H9 (cell line): ENCODE measurements at regions not wholly inside any gene's neighbourhood (a gene's known extent, or its start where the extent isn't known, plus 50 kb on each side); places are given as distances from the start of the nearest gene placed in this dataset.

Experiments used
- DNase-seq: peaks from one replicate; pipeline ENCODE4 v3.0.0-alpha.2; 2017
- H2AFZ ChIP-seq: one replicate; pipeline ENCODE4 v1.6.1; 2013; ENCODE audit warnings: mild to moderate bottlenecking, low read length, control low read depth, moderate library complexity
- H2AK5ac ChIP-seq: 2 replicates; pipeline ENCODE4 v1.6.1; 2013; ENCODE audit warnings: low read length, control low read depth, mixed read lengths; ENCODE audit not compliant: insufficient read length
- H2BK120ac ChIP-seq: one replicate; pipeline ENCODE4 v1.6.1; 2013; ENCODE audit warnings: low read depth, mild to moderate bottlenecking, low read length, control low read depth, inconsistent platforms; ENCODE audit not compliant: poor library complexity, severe bottlenecking
- H2BK12ac ChIP-seq: 2 replicates; pipeline ENCODE4 v1.6.1; 2013; ENCODE audit warnings: low read length, control low read depth, mixed read lengths, low read depth; ENCODE audit not compliant: insufficient read length
- H2BK15ac ChIP-seq: 2 replicates; pipeline ENCODE4 v1.6.1; 2013; ENCODE audit warnings: low read depth, low read length, control low read depth
- H2BK20ac ChIP-seq: one replicate; pipeline ENCODE4 v1.6.1; 2013; ENCODE audit warnings: low read depth, mild to moderate bottlenecking, low read length, control low read depth, inconsistent platforms; ENCODE audit not compliant: poor library complexity, severe bottlenecking
- H2BK5ac ChIP-seq: 2 replicates; pipeline ENCODE4 v1.6.1; 2013; ENCODE audit warnings: low read length, control low read depth, mixed read lengths; ENCODE audit not compliant: insufficient read length
- H3K14ac ChIP-seq: 2 replicates; pipeline ENCODE4 v1.6.1; 2013; ENCODE audit warnings: low read length, control low read depth; ENCODE audit not compliant: insufficient read depth
- H3K18ac ChIP-seq: 2 replicates; pipeline ENCODE4 v1.6.1; 2013; ENCODE audit warnings: low read depth, mild to moderate bottlenecking, mixed read lengths, low read length, control low read depth; ENCODE audit not compliant: insufficient read length
- H3K23ac ChIP-seq: 2 replicates; pipeline ENCODE4 v1.6.1; 2013; ENCODE audit warnings: low read length, control low read depth, mixed read lengths, low read depth; ENCODE audit not compliant: insufficient read length
- H3K23me2 ChIP-seq: 2 replicates; pipeline ENCODE4 v1.6.1; 2013; ENCODE audit warnings: low read depth, mild to moderate bottlenecking, mixed read lengths, low read length, control low read depth; ENCODE audit not compliant: insufficient read length, poor library complexity, severe bottlenecking
- H3K27ac ChIP-seq: 2 replicates; pipeline ENCODE4 v1.5.1; 2013; ENCODE audit warnings: low read length, control low read depth, mixed read lengths, low read depth; ENCODE audit not compliant: insufficient read length
- H3K27me3 ChIP-seq: 2 replicates; pipeline ENCODE4 v1.6.1; 2013; ENCODE audit warnings: low read length, control low read depth, inconsistent platforms; ENCODE audit not compliant: insufficient read depth
- H3K4ac ChIP-seq: 2 replicates; pipeline ENCODE4 v1.6.1; 2013; ENCODE audit warnings: low read depth, mild to moderate bottlenecking, control low read depth, inconsistent platforms, low read length, moderate library complexity
- H3K4me1 ChIP-seq: 2 replicates; pipeline ENCODE4 v1.6.1; 2013; ENCODE audit warnings: low read length, control low read depth, inconsistent platforms; ENCODE audit not compliant: insufficient read depth
- H3K4me2 ChIP-seq: 2 replicates; pipeline ENCODE4 v1.6.1; 2013; ENCODE audit warnings: low read length, control low read depth, mixed read lengths; ENCODE audit not compliant: insufficient read length, insufficient read depth
- H3K56ac ChIP-seq: 2 replicates; pipeline ENCODE4 v1.6.1; 2013; ENCODE audit warnings: low read depth, mild to moderate bottlenecking, mixed read lengths, low read length, control low read depth; ENCODE audit not compliant: insufficient read length
- H3K79me1 ChIP-seq: 2 replicates; pipeline ENCODE4 v1.6.1; 2013; ENCODE audit warnings: low read depth, mild to moderate bottlenecking, moderate library complexity, low read length, control low read depth, inconsistent platforms; ENCODE audit not compliant: insufficient read depth, poor library complexity, severe bottlenecking
- H3K79me2 ChIP-seq: 2 replicates; pipeline ENCODE4 v1.6.1; 2013; ENCODE audit warnings: low read length, control low read depth, inconsistent platforms; ENCODE audit not compliant: insufficient read depth
- H3K9ac ChIP-seq: 2 replicates; pipeline ENCODE4 v1.6.1; 2013; ENCODE audit warnings: low read length, control low read depth, mixed read lengths; ENCODE audit not compliant: insufficient read length; ENCODE audit errors: extremely low read depth
- H3K9me3 ChIP-seq: one replicate; pipeline ENCODE4 v1.6.1; 2013; ENCODE audit warnings: low read depth, low read length, inconsistent platforms; ENCODE audit not compliant: control insufficient read depth
- H3T11ph ChIP-seq: one replicate; pipeline ENCODE4 v1.6.1; 2013; ENCODE audit warnings: mild to moderate bottlenecking, low read length, control low read depth, inconsistent platforms
- H4K20me1 ChIP-seq: one replicate; pipeline ENCODE4 v1.6.1; 2013; ENCODE audit not compliant: control insufficient read depth, insufficient read length, insufficient read depth
- H4K5ac ChIP-seq: 2 replicates; pipeline ENCODE4 v1.6.1; 2013; ENCODE audit warnings: low read depth, mild to moderate bottlenecking, mixed read lengths, low read length, control low read depth; ENCODE audit not compliant: insufficient read length
- H4K8ac ChIP-seq: replicated peaks from 2 replicates; pipeline ENCODE4 v1.6.1; 2013; ENCODE audit warnings: low read length, control low read depth, mixed read lengths, low read depth; ENCODE audit not compliant: insufficient read length
- H4K91ac ChIP-seq: 2 replicates; pipeline ENCODE4 v1.6.1; 2013; ENCODE audit warnings: low read depth, mild to moderate bottlenecking, moderate library complexity, mixed read lengths, low read length, control low read depth; ENCODE audit not compliant: insufficient read length
- H3K27ac Mint-ChIP-seq, 3 experiments: 2 replicates in 2 of 3; 3 replicates in 1 of 3; pipeline ENCODE4 v1.8.0; 2020 to 2021; ENCODE audit warnings: mixed read lengths in 3 of 3, mild to moderate bottlenecking in 1 of 3, moderate library complexity in 1 of 3
- H3K27me3 Mint-ChIP-seq: 2 replicates; pipeline ENCODE4 v1.8.0; 2021; ENCODE audit warnings: low read depth, mild to moderate bottlenecking, moderate library complexity, mixed read lengths
- H3K36me3 Mint-ChIP-seq, 3 experiments: 2 replicates in 2 of 3; 3 replicates in 1 of 3; pipeline ENCODE4 v1.8.0; 2020 to 2021; ENCODE audit warnings: low read depth in 3 of 3, mixed read lengths in 3 of 3; ENCODE audit not compliant: insufficient read depth in 1 of 3
- H3K4me1 Mint-ChIP-seq, 2 experiments: 2 replicates each; pipeline ENCODE4 v1.8.0; 2020; ENCODE audit warnings: mixed read lengths in 2 of 2
- H3K4me3 Mint-ChIP-seq, 2 experiments: 2 replicates in 1 of 2; 3 replicates in 1 of 2; pipeline ENCODE4 v1.8.0; 2020 to 2021; ENCODE audit warnings: mild to moderate bottlenecking in 2 of 2, mixed read lengths in 2 of 2, moderate library complexity in 1 of 2
- H3K9me3 Mint-ChIP-seq, 2 experiments: 2 replicates in 1 of 2; 3 replicates in 1 of 2; pipeline ENCODE4 v1.8.0; 2020; ENCODE audit warnings: mild to moderate bottlenecking in 2 of 2, mixed read lengths in 2 of 2, moderate library complexity in 1 of 2
- WGBS: extraction: QIAGEN DNeasy Blood & Tissue Kit; methylation state at CpG from one replicate; pipeline ENCODE4 v1.1.7; 2013; ENCODE audit warnings: missing lambda C conversion rate, low lambda C conversion rate, mixed read lengths; ENCODE audit not compliant: insufficient read length; ENCODE audit errors: extremely low coverage; 5-methylcytosine and 5-hydroxymethylcytosine counted together
- TF ChIP-seq, protein P1 (sequence below): fragments of 200-600 bp; sonication (generic); conservative IDR thresholded peaks from 3 replicates; pipeline ENCODE4 v1.8.0; 2021; ENCODE audit warnings: antibody characterized with exemption, mild to moderate bottlenecking

GRCh38 chr1:161440312-161440894, 64.9 kb upstream of the FCGR2A start:
- TF ChIP-seq, protein P1, sequence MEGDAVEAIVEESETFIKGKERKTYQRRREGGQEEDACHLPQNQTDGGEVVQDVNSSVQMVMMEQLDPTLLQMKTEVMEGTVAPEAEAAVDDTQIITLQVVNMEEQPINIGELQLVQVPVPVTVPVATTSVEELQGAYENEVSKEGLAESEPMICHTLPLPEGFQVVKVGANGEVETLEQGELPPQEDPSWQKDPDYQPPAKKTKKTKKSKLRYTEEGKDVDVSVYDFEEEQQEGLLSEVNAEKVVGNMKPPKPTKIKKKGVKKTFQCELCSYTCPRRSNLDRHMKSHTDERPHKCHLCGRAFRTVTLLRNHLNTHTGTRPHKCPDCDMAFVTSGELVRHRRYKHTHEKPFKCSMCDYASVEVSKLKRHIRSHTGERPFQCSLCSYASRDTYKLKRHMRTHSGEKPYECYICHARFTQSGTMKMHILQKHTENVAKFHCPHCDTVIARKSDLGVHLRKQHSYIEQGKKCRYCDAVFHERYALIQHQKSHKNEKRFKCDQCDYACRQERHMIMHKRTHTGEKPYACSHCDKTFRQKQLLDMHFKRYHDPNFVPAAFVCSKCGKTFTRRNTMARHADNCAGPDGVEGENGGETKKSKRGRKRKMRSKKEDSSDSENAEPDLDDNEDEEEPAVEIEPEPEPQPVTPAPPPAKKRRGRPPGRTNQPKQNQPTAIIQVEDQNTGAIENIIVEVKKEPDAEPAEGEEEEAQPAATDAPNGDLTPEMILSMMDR: peak; percentile 61
- Histone ChIP-seq H3K4me1 (no peaks in the 10 kb centered on the region), H4K20me1 (no peaks in the 10 kb centered on the region), H3K79me1 (no peaks in the 10 kb centered on the region), H3K23me2 (no peaks in the 10 kb centered on the region), H4K5ac (no peak overlapping the region), H3K9ac (peak overlapping the region; percentile 49), H2AK5ac (no peak overlapping the region), H3K27ac (no peak overlapping the region), H3K9me3 (no peaks in the 10 kb centered on the region), H3K4ac (no peak overlapping the region), H3K14ac (peak overlapping the region; percentile 60; the same call in 1 of the 2 replicates), H4K91ac (no peak overlapping the region), H3K4me2 (peak overlapping the region; percentile 36), H3K27me3 (peaks cover 13% of the 10 kb centered on the region; the same call in 1 of the 2 replicates), H2BK20ac (no peak overlapping the region), H3K56ac (no peak overlapping the region), H2BK12ac (no peak overlapping the region), H3K18ac (peak overlapping the region; percentile 82), H2BK15ac (no peak overlapping the region), H4K8ac (no peak overlapping the region), H3T11ph (no peak overlapping the region), H2BK5ac (no peak overlapping the region), H2AFZ (no peak overlapping the region), H2BK120ac (no peak overlapping the region), H3K79me2 (no peaks in the 10 kb centered on the region), H3K23ac (no peak overlapping the region)
- DNase-seq: peak; percentile 75
- Mint-ChIP-seq H3K27me3 (peaks cover 59% of the 10 kb centered on the region), H3K9me3 (peaks cover 4 to 5% of the 10 kb centered on the region in 2 experiments; a peak in 3 of 5 replicates), H3K27ac (no peak overlapping the region), H3K4me1 (peaks cover 9 to 10% of the 10 kb centered on the region in 2 experiments), H3K4me3 (peak overlapping the region; percentile 82 to 91), H3K36me3 (no peaks in the 10 kb centered on the region; a peak in 1 of 7 replicates)
- WGBS: no CpG with 5 or more reads among the region's 61 CpGs
